Skeletal muscle cell (primary cell): ENCODE measurements at regions not wholly inside any gene's neighbourhood (a gene's known extent, or its start where the extent isn't known, plus 50 kb on each side); places are given as distances from the start of the nearest gene placed in this dataset.

Experiments used
- DNase-seq: peaks from one replicate; pipeline ENCODE4 v3.0.0-alpha.2; 2010; ENCODE audit warnings: low read depth
- H3K4me3 ChIP-seq: 2 replicates; pipeline ENCODE4 v1.5.1; 2011; ENCODE audit warnings: low read depth, mild to moderate bottlenecking, control low read depth, low read length, moderate library complexity

DNA sequence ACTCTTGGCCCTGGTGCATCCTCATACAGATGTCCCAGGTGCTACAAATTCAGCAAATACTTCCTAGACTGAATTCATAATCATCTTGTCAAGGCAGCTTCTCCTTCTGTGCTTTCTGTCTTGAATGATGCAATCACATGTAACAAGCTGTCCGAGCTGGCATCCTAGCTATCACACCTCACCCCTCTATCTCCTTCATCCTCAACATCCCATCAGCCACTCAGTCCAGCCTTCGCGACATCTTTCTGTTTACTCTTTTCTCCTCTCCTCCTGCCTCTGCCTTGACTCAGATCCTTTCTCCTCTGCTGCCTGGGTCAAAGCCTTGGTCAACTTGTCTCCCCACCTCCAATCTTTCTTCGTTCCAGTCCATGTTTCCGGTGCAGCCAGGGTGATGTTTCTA, 240.4 kb upstream of the CELF2 start:
- no peak overlapping the region for H3K4me3 ChIP-seq
- no peak for DNase-seq

DNA sequence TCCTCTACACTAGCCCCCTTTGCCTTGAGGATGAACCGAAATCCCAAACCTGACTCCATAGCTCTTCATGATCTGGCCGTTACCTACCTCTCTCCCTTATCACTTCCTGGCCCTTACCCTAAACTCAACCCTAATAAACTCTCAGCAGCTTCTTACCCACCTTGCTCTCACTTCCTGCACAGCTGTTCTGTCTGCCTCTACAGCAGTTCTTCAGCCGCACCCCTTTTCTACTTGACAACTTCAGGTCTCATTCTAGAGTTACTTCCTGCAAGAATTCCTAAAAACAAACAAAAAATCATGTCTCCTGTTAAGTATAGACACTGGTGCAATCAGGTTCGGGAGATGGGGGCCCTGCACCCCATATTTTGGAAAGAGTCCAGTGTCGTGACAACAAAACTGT, 239.9 kb upstream of the CELF2 start:
- DNase-seq: no peak
- no peak overlapping the region for H3K4me3 ChIP-seq

DNA sequence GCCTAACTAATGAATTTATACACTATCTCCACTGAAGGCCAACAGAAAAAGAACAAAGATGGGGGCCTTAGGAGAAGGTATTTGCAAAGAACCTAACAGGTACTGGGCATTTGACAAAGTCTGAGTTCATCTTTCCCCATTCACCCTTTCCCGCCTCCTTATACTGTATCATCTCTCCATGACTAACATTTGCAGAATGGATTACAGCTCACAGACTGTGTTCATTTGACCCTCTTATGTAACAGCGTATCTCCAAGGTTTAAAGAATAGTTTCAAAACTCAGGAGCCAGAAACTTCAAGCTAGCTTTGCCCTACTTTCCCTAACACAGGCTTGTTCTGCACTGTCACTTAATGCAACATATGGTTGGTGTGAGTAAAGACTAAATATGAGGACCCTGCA, 238.7 kb upstream of the CELF2 start:
- no peak for DNase-seq
- no peak overlapping the region for H3K4me3 ChIP-seq

DNA sequence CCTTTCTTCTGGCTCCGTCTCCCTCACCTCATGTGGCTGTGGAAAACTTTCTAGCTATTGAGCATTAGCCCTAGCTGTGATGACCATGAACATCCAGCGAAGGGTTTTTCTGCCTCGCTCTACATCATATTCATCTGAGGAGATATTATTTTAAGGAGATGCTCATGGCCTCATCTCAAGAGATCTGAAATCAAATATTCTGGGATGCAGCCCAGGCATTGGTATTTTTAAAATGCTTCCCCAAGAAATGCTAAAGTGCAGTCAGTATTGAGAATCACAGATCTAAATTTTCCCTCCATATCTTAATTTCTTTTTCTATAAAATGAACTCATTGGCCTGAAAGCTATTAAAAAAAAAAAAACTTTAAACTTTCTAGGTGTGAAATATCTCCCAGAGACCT, 238.2 kb upstream of the CELF2 start:
- H3K4me3 ChIP-seq: no peak overlapping the region
- no peak for DNase-seq

DNA sequence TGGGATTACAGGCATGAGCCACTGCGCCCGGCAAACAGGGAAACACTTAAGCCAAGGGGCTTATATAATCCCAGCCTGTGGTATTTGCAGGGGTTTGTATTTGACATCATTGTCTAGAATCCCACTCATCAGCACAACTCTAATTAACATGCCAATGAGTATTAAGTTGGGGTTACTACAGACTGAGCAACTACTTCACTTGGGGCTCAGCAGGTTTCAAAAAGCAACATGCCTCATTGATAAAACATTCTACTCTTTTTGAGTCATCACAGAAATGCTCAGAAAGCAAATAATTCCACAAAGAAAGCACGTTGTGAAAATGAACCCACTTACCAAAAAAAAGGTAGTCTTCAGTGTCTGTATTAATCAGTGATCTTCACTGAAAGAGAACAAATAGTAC, 236.9 kb upstream of the CELF2 start:
- no peak overlapping the region for H3K4me3 ChIP-seq
- no peak for DNase-seq

DNA sequence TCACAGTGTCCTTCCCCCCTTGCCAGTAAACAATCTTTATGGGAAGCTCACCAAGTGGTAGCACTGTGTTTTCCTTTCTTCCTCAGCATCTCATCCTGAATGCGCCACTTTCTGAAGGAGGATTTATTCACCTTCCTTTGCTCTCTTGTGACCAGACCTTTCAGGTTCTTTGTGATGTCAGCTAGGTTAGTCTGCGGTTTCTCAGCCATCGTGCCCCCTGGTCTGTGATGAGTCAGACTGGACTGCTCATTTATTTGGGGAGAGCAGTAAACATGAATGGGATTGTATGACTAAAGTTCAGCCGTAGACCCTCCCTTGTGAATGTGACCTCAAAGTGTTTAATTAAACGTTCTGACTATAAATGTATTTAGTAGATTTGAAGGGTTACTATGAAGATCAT, 235.1 kb upstream of the CELF2 start:
- no peak overlapping the region for H3K4me3 ChIP-seq
- no peak for DNase-seq

DNA sequence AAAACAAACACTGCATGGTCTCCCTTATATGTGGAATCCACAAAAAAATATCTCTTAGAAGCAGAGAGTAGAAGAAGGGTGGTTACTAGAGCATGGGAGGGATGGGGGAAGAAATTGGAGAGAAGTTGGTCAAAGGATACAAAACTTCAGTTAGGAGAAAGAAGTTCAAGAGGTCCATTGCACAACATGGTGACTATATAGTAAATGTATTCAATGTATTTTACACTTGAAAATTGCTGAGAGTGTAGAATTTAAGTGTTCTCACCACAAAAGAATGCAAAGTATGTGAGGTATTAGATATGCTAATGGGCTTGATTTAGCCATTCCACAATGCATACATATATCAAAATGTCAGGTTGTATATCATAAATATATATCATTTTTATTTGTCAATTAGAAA, 232.0 kb upstream of the CELF2 start:
- no peak overlapping the region for H3K4me3 ChIP-seq
- DNase-seq: peak; percentile 68

DNA sequence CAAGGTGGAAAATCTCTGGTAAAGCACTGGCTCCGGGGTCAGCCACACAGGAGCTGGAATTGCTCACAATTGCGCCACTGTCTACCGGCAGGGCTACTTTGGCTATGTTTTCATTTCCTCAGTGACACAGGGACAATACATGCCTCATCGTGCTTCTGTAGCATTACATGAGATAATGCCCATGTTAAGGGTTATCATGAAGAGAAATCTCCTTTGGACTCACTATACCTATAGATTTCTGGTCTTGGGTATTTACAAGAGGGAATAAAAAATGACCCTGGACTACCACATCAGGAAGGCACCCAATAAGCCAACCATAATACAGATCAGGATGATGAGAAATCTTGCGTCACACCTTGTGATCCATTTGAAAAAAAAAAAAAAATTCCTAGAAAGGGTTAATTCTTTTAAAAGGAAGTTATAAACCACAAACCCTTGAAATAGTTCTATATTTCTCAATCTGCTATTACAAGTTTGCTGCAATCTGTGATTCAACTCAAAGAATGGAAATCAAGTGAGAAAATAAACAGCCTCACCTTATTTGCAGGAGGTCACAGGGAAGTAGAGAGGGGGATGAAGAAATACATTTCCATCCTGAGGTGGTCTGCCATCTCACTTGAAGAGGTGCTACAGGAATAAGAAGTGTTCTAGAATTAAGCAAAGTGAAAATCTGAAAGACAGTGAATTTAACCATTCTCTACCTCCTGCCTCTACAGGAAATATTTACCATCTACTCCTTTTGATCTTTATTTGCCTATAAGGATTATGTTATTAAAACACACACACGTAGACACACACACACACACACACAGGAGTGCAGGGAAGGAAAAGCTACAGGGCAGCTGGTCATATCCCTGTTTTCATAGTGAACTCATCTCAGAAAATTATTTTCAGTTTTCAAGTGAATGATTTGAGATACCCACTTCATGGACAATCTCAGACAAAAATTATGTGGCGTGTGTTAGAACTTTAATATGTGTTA, 231.3 kb upstream of the CELF2 start:
- no peak overlapping the region for H3K4me3 ChIP-seq
- DNase-seq: no peak

DNA sequence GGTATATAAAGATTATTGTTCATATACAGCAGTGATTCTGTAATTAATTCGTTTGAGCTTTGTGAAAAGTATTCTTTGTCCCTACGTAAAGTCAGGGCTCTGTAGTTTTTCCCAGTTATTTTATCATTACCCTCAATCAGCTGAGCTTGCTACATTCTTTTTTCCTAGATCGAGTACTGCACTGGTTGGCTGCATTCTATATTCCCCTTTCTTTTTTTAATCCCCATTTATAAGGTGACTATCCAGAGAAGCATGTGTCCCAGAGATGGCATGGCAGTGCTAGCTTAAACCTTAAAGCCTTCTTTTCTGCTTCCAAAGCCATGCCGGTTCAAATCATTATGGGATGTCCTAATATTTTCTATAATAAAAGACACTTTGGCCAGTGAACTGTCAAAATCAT, 230.1 kb upstream of the CELF2 start:
- DNase-seq: no peak
- H3K4me3 ChIP-seq: no peak overlapping the region

DNA sequence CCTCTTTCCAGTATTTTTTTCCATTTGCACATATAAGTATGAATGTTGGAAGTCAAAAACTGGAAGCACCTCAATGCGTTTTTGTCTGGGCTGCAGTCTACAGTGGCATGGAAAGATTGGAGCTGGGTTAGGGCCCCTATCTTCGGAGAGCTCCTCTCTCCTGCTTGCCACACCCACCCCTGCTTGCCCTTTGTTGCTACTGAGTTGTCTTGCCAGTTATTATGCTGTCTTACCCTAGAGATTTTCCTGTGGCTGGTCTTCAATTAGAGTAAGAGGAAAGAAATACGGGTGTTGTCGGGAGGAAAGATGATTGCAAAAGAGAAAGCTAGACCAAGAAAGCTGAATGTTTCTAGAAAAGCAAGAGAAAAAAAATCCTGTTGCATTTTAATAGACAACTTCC, 228.9 kb upstream of the CELF2 start:
- H3K4me3 ChIP-seq: no peak overlapping the region
- DNase-seq: no peak

DNA sequence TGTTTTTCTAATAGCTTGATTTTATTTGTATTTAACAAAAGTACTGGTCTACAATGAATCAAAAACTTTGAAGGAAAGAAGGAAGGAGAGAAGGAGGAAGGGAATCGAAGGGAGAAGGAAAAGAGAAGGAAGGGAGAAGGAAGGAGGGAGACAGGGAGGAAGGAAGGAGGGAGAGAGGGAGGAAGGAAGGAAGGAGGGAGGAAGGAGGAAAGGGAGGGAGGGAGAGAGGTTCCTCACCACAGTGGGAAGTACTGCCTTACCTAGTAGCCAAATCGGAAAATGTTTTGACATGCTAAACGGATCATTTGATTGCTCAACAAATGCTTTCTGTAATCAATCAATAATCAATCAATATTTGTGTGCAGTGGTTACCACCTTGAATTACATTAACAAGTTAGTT, 225.8 kb upstream of the CELF2 start:
- H3K4me3 ChIP-seq: no peak overlapping the region
- DNase-seq: no peak

DNA sequence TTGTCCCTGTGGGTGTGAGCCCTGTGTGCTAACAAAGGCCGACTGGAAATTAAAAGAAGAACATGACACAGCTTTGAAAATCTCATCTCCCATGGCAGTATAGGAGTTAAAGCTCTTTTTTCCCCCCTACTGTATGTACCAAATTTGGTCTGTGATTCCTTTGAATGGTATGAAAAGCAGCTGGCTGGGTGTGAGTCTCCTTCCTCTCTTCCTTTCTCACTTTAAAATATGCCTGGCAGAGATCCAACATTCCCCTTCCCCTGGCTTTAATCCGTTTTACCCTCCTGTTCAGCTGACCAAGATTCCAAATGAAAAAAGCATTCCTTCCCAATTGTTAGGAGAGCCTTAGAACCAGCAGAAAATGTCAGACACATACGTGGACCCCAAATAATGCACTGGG, 225.0 kb upstream of the CELF2 start:
- DNase-seq: peak; percentile 64
- H3K4me3 ChIP-seq: no peak overlapping the region

DNA sequence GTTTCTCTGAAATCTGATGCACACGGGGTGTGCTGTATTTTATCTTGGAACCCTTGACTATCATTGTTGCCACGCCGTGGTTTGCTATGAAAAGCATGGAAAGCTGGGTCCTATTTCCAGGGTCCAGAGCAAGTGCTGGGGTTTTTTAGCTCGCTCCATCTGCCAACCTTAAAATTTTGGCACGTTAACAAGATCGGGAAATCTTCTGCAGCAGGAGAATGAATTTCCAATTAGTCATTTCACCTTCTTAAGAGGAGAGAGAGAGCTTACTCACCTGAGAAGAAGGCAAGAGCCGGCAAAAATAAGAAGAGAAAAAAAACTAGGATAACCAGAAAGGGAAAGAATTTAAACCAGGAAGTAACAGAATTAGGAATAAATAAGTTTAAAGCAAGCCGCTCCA, 223.6 kb upstream of the CELF2 start:
- no peak overlapping the region for H3K4me3 ChIP-seq
- DNase-seq: no peak

DNA sequence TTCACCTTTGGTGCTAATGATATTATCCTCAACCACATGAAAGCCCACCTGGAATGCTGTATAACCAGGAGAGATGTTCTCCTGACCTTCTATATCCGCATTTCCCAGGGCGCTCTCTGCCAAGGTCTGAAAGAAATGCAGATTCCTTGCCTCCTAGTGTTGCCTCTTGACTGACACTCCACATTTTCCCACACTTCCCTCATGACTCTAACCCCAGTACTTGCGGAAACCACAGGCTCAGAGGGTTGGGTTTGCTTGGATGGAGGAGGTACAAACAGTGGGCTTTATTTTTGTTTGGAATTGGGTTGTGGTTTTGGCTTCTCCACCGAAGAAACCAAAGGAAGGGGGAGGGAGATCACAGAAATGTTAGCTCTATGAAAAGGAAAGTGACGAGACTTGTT, 222.9 kb upstream of the CELF2 start:
- H3K4me3 ChIP-seq: no peak overlapping the region
- no peak for DNase-seq

DNA sequence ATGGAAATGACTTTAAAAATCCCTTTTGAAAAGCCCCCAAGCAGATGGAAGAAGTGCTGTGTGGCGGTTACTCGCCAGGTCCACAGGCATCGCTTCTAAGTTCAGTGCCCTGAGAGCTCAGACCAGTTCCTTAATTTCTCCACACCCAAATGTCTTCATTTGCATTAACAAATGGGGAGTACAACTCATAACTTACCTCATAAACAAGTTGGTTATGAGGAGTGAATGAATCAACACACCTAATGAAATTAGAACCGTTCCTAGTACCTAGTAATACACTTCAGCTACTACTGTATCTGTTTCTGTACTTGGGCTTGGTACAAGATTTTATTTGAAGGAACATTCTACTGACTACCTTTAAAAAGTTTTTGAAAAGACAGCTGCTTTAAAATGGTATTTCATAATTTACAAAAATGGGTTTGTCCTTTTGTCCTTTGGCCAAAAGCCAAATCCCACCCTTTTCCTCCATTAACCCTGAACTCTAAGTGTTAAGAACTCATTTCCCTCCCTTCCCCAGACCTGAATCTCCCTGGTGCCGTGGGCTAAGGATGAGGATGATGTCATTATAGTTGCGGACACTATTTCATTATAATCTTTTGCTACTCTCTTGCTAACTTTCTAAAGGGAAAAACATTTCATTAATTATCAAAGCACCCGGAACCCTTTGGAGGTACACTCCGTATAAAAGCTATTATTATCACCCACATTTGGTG, 221.5 kb upstream of the CELF2 start:
- no peak overlapping the region for H3K4me3 ChIP-seq

DNA sequence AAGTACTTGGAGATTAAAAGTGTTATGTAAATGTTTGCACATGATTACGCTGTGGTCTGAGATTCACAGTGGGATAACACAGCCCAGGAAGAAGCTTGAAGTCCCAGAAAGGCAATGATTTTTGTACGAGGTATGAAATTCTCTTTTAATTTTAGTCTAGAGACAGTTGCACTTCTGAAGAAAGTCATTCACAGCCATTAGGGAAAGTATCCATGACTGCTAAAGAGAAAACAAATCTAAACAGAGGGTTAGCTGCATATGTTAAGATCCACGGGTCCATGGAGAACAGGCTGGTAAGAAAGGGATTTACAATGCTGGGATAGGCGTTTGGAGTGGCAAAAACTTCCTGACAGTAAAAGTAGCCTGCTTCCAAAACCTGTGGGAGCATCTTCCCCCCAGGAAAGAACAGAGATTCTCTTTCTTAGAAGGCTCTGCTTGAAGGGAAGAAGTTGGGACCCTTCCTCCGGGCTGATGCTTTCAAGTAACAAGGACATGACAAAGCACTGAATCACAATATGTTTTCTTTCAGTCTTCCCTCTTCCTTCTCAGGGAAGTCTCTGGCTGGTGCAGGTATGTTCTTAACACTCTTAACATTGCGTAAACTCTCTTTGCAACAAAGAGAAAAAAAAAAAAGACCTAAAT, 220.8 kb upstream of the CELF2 start:
- DNase-seq: no peak
- H3K4me3 ChIP-seq: no peak overlapping the region

More for the DNA sequence above, 221.5 kb upstream of the CELF2 start:
- no peak for DNase-seq

DNA sequence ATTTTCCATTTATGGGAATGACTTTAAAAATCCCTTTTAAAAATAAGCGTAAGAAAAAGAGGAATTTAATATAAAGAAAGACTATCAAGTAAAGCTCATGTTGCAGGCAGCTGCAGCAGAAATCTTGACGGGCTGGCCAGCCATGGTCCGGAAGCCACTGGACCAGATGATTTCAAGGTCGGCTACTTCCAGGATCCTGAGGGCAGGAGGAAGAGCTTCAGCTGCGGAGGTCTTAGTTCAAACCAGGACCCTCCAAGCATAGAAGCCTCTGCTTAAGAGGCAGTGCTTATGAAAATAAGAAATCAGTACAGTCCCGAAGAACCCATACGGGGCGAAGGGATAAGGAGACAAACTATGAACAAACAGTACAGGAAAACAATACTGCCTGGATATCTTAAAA, 220.2 kb upstream of the CELF2 start:
- H3K4me3 ChIP-seq: no peak overlapping the region
- no peak for DNase-seq

DNA sequence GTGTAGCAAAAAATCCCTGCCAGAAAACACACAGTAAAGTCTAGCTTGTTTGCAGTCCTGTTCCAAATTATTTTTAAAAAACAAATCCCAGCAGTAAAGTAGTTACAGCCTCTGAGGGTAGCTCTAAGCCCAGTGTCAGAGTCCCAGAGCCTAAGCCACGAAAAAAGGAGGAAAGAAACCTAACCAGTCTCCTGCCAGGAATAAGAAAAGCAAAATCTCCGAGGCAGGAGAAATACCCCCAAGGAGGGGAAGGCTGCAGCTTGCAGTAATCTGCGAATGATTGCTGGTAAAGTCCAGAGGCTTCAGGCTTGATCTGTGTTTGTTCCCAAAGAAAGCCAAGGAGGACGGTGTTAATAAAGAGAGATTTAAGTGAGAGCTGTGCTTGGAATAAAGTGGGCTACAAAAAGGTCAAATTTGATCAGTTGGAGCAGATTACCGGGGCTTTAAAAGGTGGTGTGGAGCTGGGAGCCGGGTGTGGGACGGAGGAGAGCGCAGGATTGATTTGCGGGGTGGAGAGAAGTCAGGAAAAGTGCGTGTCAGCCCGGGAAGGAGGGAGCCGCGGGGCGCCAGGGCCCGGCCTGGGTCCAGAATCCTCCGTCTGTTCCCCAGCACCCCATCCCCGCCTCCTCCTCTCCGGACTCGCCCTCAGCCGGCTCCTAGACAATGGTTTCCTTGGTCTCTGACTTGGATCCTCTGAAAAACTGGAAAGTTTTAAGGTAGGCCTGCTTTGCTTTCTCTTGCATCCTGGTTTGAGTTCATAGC, 219.4 kb upstream of the CELF2 start:
- no peak overlapping the region for H3K4me3 ChIP-seq
- no peak for DNase-seq

DNA sequence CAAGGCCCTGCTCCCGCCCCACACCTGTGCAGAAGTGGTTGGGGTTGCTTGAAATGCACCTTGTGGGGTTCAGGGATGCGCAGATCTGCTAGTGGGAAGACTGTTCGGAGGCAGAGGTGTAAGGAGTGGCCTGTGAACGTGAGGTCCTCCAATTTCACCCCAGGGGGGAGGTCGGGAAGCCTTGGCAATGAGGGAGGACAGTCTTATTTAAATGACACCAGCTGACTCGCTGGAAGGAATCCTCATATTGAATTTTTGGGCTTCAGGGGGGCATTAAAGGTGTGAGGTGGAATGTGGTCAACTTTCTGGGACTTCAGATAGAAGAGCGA, 218.8 kb upstream of the CELF2 start:
- H3K4me3 ChIP-seq: no peak overlapping the region
- DNase-seq: no peak

DNA sequence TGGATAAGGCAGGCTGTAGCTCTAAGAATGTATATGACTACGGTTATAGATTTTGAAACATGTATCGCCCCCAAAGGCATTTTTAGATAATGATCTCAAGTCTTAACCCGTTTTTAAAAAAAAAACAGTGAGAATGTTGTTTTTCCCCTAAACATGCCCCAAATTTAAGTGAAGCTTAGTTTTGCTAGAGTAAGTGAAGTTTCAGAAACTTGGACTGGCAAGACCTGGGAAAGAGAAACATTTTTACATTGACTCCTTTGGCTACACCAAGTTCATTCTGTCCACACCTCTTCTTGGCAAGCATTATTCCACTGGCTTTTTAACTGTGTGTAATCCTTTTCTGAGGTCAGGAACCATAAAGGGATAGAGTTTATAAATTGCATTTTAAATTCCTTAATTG, 216.7 kb upstream of the CELF2 start:
- H3K4me3 ChIP-seq: no peak overlapping the region
- DNase-seq: no peak
